Lung (tissue), 11 donors: ENCODE measurements at regions not wholly inside any gene's neighbourhood (a gene's known extent, or its start where the extent isn't known, plus 50 kb on each side); places are given as distances from the start of the nearest gene placed in this dataset.
A peak's percentile ranks its signal among the peaks of the same experiment; 100 is the strongest.

Experiments used
- ATAC-seq: fragments of 200-7000 bp; cut with Tn5 transposase; one replicate; pipeline ENCODE4 v1.9.1; 2020; ENCODE audit warnings: moderate number of reproducible peaks; ENCODE audit not compliant: insufficient read depth, low FRiP score
- DNase-seq, 3 donors: peaks; one replicate each; pipeline ENCODE4 v3.0.0-alpha.2; 2013 to 2017
- H3K27ac ChIP-seq, 2 donors: one replicate each; pipeline ENCODE4 v1.5.1; 2013; ENCODE audit warnings: mild to moderate bottlenecking in 2 of 2, moderate library complexity in 2 of 2, control low read depth in 1 of 2, inconsistent platforms in 1 of 2, low read depth in 1 of 2, low read length in 1 of 2
- H3K27me3 ChIP-seq, 3 donors: one replicate each; pipeline ENCODE4 v1.5.1; 2013; ENCODE audit warnings: low read length in 2 of 3; ENCODE audit not compliant: control insufficient read depth in 3 of 3, insufficient read depth in 3 of 3
- H3K36me3 ChIP-seq, 4 donors: one replicate each; pipeline ENCODE4 v1.5.1; 2013; ENCODE audit warnings: low read length in 4 of 4, mild to moderate bottlenecking in 1 of 4, moderate library complexity in 1 of 4; ENCODE audit not compliant: control insufficient read depth in 4 of 4, insufficient read depth in 4 of 4
- H3K4me1 ChIP-seq, 5 donors: one replicate each; pipeline ENCODE4 v1.5.1; 2013; ENCODE audit warnings: low read length in 5 of 5, mild to moderate bottlenecking in 2 of 5, moderate library complexity in 1 of 5; ENCODE audit not compliant: control insufficient read depth in 5 of 5, insufficient read depth in 5 of 5
- H3K4me3 ChIP-seq: one replicate; pipeline ENCODE4 v1.5.1; 2013; ENCODE audit warnings: mild to moderate bottlenecking, control low read depth, moderate library complexity
- H3K9ac ChIP-seq, 2 donors: one replicate each; pipeline ENCODE4 v1.5.1; 2013; ENCODE audit warnings: low read length in 2 of 2, control low read depth in 1 of 2; ENCODE audit not compliant: insufficient read depth in 1 of 2
- H3K9me3 ChIP-seq, 4 donors: one replicate each; pipeline ENCODE4 v1.5.1; 2013; ENCODE audit warnings: low read length in 3 of 4, mild to moderate bottlenecking in 1 of 4, moderate library complexity in 1 of 4; ENCODE audit not compliant: control insufficient read depth in 4 of 4, insufficient read depth in 3 of 4
- WGBS, 2 donors: extraction: QIAGEN DNeasy Blood & Tissue Kit; methylation state at CpG; one replicate each; pipeline ENCODE4 v1.1.7; 2013; 5-methylcytosine and 5-hydroxymethylcytosine counted together
- TF ChIP-seq, protein P1 (sequence below): IDR thresholded peaks from 2 replicates; pipeline ENCODE4 v1.5.1; 2012; ENCODE audit warnings: mild to moderate bottlenecking; ENCODE audit errors: control extremely low read depth, extremely low read depth
- donor health status: control.
- donor health status: control.
- donor health status: Bipolar disorder and iron deficiency.
- donor health status: healthy.
- donor health status: DM: yes; HTN: yes; CAD: no.

DNA sequence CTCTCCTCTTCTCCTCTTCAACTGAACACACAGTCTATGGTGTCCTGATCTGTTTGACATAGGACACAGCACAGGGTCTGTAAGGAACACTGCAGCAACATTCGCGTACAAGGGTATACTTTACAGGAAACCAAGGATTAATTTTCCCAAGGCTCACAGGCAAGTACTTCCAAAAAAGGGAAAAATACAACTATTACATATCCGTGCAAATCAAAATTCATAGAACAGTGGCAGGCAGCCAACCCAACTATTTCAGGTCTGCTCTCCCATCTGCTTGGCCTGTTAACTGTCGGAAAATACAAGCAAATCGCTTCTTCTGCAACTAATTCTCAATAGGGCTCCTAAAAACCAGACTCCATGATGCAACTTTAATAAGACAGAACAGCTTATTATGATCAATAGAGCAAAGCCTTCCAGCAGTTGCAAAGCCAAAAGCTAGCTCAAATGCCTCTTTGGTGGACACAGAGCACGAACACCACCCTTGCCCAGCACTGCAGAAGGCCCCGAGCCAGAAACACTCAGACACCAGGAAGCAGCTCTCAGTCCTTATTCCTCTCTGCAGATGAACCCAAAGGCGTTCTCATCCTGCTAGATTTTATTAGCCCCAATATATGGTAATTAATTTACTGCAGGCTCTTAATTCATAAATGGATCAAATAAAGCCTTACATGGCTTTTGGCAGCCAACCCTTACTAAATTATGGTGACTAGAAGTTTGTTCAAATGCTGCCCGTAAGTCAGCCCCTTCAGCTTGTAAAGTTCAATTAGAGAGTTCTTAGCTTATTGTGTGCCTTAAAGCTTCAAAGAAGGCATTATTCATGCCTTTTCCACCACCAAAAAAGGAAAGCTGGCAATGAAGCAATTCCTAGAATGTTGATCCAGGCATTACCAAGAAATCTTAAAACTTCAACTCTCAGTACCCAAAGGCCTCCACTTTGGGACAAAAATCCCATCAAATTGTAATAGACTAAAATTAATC, 68.8 kb downstream of the ZNF608 start:
- Histone ChIP-seq H3K27me3 (no peaks in the 10 kb centered on the region), H3K9me3 (no peaks in the 10 kb centered on the region), H3K9ac (peak overlapping the region in 1 of 2 donors; percentile 16), H3K36me3 (no peaks in the 10 kb centered on the region), H3K27ac (peak overlapping the region; percentile 23 to 86), H3K4me1 (peaks cover 10 to 72% (median 43%) of the 10 kb centered on the region in 5 donors), H3K4me3 (no peak overlapping the region)
- 43 to 67% methylated on average over 9 of the region's 9 CpGs for WGBS, 2 donors
- ATAC-seq (no peak), DNase-seq (peak; percentile 61 to 82 (median 78))
- TF ChIP-seq, protein P1, sequence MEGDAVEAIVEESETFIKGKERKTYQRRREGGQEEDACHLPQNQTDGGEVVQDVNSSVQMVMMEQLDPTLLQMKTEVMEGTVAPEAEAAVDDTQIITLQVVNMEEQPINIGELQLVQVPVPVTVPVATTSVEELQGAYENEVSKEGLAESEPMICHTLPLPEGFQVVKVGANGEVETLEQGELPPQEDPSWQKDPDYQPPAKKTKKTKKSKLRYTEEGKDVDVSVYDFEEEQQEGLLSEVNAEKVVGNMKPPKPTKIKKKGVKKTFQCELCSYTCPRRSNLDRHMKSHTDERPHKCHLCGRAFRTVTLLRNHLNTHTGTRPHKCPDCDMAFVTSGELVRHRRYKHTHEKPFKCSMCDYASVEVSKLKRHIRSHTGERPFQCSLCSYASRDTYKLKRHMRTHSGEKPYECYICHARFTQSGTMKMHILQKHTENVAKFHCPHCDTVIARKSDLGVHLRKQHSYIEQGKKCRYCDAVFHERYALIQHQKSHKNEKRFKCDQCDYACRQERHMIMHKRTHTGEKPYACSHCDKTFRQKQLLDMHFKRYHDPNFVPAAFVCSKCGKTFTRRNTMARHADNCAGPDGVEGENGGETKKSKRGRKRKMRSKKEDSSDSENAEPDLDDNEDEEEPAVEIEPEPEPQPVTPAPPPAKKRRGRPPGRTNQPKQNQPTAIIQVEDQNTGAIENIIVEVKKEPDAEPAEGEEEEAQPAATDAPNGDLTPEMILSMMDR: no peak

DNA sequence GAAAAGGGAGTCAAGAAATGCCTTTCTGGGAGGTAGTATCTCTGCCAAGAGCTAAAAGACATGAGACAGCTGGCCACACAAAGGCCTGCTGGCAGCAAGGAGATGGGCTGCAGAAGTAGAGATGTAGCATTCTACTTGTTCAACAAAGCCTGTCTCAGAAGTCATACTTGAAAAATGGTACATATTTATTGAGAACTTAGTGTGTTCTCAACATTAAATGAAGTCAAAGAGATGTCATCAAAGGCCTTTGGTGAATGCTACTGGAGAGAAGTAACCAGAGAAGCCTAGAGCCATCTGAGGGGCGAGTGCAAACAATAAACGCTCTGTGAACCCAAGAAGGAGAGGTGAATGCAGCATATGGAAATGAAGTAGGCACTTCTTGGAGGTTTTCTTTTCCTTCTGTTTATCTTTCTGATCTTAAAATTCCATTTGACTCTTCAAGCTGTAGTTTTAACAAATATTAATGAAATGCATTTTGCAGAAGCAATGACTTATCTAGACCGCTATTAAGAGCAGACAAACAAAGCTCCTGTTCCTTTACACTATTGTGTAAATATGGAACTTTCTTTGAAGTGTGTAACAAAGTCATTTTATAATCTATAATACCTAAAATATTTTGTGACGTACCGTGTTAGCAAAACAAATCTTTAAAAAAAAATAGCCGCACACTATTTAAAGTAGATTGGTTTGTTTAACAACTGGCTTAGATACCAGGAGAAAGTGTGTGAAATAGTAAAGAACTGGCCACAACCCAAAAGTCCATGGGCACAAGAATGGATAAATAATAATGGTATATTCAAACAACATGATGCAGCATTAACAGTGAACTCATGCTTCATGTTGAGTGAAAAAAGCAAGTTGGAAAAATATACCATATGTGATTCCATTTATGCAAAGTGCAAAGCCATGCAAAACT, 70.2 kb downstream of the ZNF608 start:
- Histone ChIP-seq H3K9me3 (no peaks in the 10 kb centered on the region), H3K4me1 (peaks cover 10 to 80% (median 43%) of the 10 kb centered on the region in 5 donors), H3K36me3 (no peaks in the 10 kb centered on the region), H3K4me3 (no peak overlapping the region), H3K27me3 (no peaks in the 10 kb centered on the region), H3K27ac (peak overlapping the region in 1 of 2 donors; percentile 47), H3K9ac (peak overlapping the region in 1 of 2 donors; percentile 11)
- 60 to 81% methylated on average over 6 of the region's 6 CpGs for WGBS, 2 donors
- ATAC-seq: no peak
- TF ChIP-seq, protein P1: no peak
- DNase-seq: peak; percentile 59 to 89 (median 85)

DNA sequence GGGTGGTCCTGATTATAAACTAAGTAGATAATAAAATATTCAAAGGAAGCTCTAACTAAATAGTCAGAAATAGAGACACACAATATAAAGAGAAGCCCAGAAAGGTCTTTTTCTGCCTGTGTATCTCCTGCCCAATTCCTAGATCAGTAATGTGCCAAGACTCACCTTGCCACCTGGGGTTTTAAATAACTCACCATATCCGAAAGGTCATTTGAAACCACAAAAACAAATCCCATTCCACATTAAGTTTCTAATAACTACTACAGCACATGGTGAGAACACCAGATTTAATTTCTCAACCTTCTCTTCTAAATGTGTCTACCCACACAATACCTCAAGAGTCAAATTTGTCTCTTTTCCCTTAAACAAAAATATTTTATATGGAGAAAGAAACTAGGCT, 75.2 kb downstream of the ZNF608 start:
- TF ChIP-seq, protein P1: no peak
- Histone ChIP-seq H3K27me3 (no peaks in the 10 kb centered on the region), H3K4me1 (peaks cover 7 to 64% (median 24%) of the 10 kb centered on the region in 5 donors), H3K27ac (no peak overlapping the region), H3K36me3 (peaks cover 0 to 2% (median 0%) of the 10 kb centered on the region in 4 donors), H3K9ac (peak overlapping the region in 1 of 2 donors; percentile 59), H3K9me3 (no peaks in the 10 kb centered on the region), H3K4me3 (no peak overlapping the region)
- 80 to 90% methylated on average over 1 of the region's 1 CpG for WGBS, 2 donors
- ATAC-seq (no peak), DNase-seq (no peak)
